ENCODE measurements at regions not wholly inside any gene's neighbourhood (a gene's known extent, or its start where the extent isn't known, plus 50 kb on each side); places are given as distances from the start of the nearest gene placed in this dataset.

GRCh38 chr9:86460216-86461002, 106.2 kb upstream of the TUT7 start:
- H3K9ac ChIP-seq (ENCODE audit: low read length) = no peak overlapping the region
- 90% methylated on average over 6 of the region's 11 CpGs for WGBS (ENCODE audit: insufficient coverage)
- H3K36me3 ChIP-seq (replicated peaks in 1 of 2; ENCODE audit: control extremely low read depth in 1 of 2, control insufficient read depth in 1 of 2, extremely low read depth in 1 of 2, insufficient read depth in 2 of 2, low read length in 1 of 2) = no peaks in the 10 kb centered on the region
- ATAC-seq (ENCODE audit: low read depth) = no peak
- no peaks in the 10 kb centered on the region for H3K79me2 ChIP-seq (ENCODE audit: control insufficient read depth, insufficient read depth, low read length)
- no peak overlapping the region for H3K4me3 ChIP-seq (ENCODE audit: control extremely low read depth in 1 of 5, extremely low read depth in 1 of 5, insufficient read depth in 1 of 5, low read depth in 2 of 5, low read length in 4 of 5)
- intact Hi-C loops (cut with micrococcal nuclease) = no loop called here
- H4K20me1 ChIP-seq (ENCODE audit: control insufficient read depth, insufficient read depth, low read length, poor library complexity, severe bottlenecking) = no peaks in the 10 kb centered on the region
- no peaks in the 10 kb centered on the region for H3K4me1 Mint-ChIP-seq
- H3K4me3 Mint-ChIP-seq = no peak overlapping the region
- no peaks in the 10 kb centered on the region for H3K9me3 ChIP-seq (ENCODE audit: control extremely low read depth in 1 of 3, control insufficient read depth in 2 of 3, insufficient read depth in 1 of 3, low read length in 2 of 3)
- no peak overlapping the region for H3K4me2 ChIP-seq (replicated peaks; ENCODE audit: low read depth, low read length, poor library complexity, severe bottlenecking)
- CTCF ChIA-PET = no interaction called here
- no peaks in the 10 kb centered on the region for H3K4me1 ChIP-seq (ENCODE audit: control insufficient read depth in 2 of 2, insufficient read depth in 2 of 2, low read length in 2 of 2)
- TF ChIP-seq EZH2 (IDR thresholded peaks at IDR 0.05; ENCODE audit: borderline replicate concordance, insufficient read depth, low read depth, low read length, poor library complexity, severe bottlenecking) (no peak), CTCF (IDR thresholded peaks at IDR 0.05) (no peak)
- no peak overlapping the region for H2AFZ ChIP-seq (ENCODE audit: insufficient read depth, low read depth, low read length, poor library complexity, severe bottlenecking)
- H3K27ac ChIP-seq (ENCODE audit: low read length in 2 of 2) = no peak overlapping the region
- H3K27me3 Mint-ChIP-seq = peaks cover 10% of the 10 kb centered on the region
- no peaks in the 10 kb centered on the region for H3K27me3 ChIP-seq (replicated peaks in 1 of 4; ENCODE audit: control extremely low read depth in 1 of 4, control insufficient read depth in 3 of 4, insufficient read depth in 4 of 4, low read length in 3 of 4)
- no peak for DNase-seq
- POLR2A ChIA-PET = no interaction called here
- no peaks in the 10 kb centered on the region for H3K9me3 Mint-ChIP-seq (ENCODE audit: insufficient read depth)
- H3K27ac Mint-ChIP-seq = no peak overlapping the region

- ATAC-seq (ENCODE audit: low read depth) = no peak
- Histone ChIP-seq H3K9ac (ENCODE audit: low read length) (no peak overlapping the region), H3K36me3 (replicated peaks in 1 of 2; ENCODE audit: control extremely low read depth in 1 of 2, control insufficient read depth in 1 of 2, extremely low read depth in 1 of 2, insufficient read depth in 2 of 2, low read length in 1 of 2) (no peaks in the 10 kb centered on the region), H4K20me1 (ENCODE audit: control insufficient read depth, insufficient read depth, low read length, poor library complexity, severe bottlenecking) (no peaks in the 10 kb centered on the region), H3K4me3 (ENCODE audit: control extremely low read depth in 1 of 5, extremely low read depth in 1 of 5, insufficient read depth in 1 of 5, low read depth in 2 of 5, low read length in 4 of 5) (no peak overlapping the region), H2AFZ (ENCODE audit: insufficient read depth, low read depth, low read length, poor library complexity, severe bottlenecking) (no peak overlapping the region), H3K79me2 (ENCODE audit: control insufficient read depth, insufficient read depth, low read length) (no peaks in the 10 kb centered on the region), H3K9me3 (ENCODE audit: control extremely low read depth in 1 of 3, control insufficient read depth in 2 of 3, insufficient read depth in 1 of 3, low read length in 2 of 3) (no peaks in the 10 kb centered on the region), H3K27me3 (replicated peaks in 1 of 4; ENCODE audit: control extremely low read depth in 1 of 4, control insufficient read depth in 3 of 4, insufficient read depth in 4 of 4, low read length in 3 of 4) (no peaks in the 10 kb centered on the region), H3K4me1 (ENCODE audit: control insufficient read depth in 2 of 2, insufficient read depth in 2 of 2, low read length in 2 of 2) (no peaks in the 10 kb centered on the region), H3K4me2 (replicated peaks; ENCODE audit: low read depth, low read length, poor library complexity, severe bottlenecking) (no peak overlapping the region), H3K27ac (ENCODE audit: low read length in 2 of 2) (no peak overlapping the region)
- Mint-ChIP-seq H3K27ac (no peak overlapping the region), H3K4me1 (no peaks in the 10 kb centered on the region), H3K9me3 (ENCODE audit: insufficient read depth) (no peaks in the 10 kb centered on the region), H3K27me3 (peaks cover 7% of the 10 kb centered on the region), H3K4me3 (no peak overlapping the region)
- DNase-seq = no peak
- WGBS (ENCODE audit: insufficient coverage) = 63% methylated on average over 1 of the region's 5 CpGs
- intact Hi-C loops (cut with micrococcal nuclease) = no loop called here
- ChIA-PET POLR2A (no interaction called here), CTCF (no interaction called here)
- TF ChIP-seq EZH2 (IDR thresholded peaks at IDR 0.05; ENCODE audit: borderline replicate concordance, insufficient read depth, low read depth, low read length, poor library complexity, severe bottlenecking) (no peak), CTCF (IDR thresholded peaks at IDR 0.05) (no peak)
Observed at GRCh38 chr9:86459599-86460155, 105.5 kb upstream of the TUT7 start.
